ENCODE measurements at regions not wholly inside any gene's neighbourhood (a gene's known extent, or its start where the extent isn't known, plus 50 kb on each side); places are given as distances from the start of the nearest gene placed in this dataset.

- TF ChIP-seq CTCF (IDR thresholded peaks at IDR 0.05) = no peak
- no peak for TF ChIP-seq ZFX (IDR thresholded peaks at IDR 0.05; ENCODE audit: borderline replicate concordance)
Measured at GRCh38 chr1:191696354-191696753, 461.9 kb upstream of the RGS18 start.

All from 22Rv1 (cell line).